Stimulated activated CD8-positive, alpha-beta memory T cell treated with anti-CD3 and anti-CD28 coated beads, Interleukin-4, amount 100 ng/mL, for 48 hours (primary cell): ENCODE measurements at regions not wholly inside any gene's neighbourhood (a gene's known extent, or its start where the extent isn't known, plus 50 kb on each side); places are given as distances from the start of the nearest gene placed in this dataset.
A peak's percentile ranks its signal among the peaks of the same experiment; 100 is the strongest.
"Not testable (repeated sequence)": the region's sequence is repeated elsewhere in the genome, so short reads cannot be mapped to it uniquely, and the experiment has no call there.

Experiments used
- DNase-seq: peaks from one replicate; pipeline ENCODE4 v3.0.0-alpha.2; 2020

DNA sequence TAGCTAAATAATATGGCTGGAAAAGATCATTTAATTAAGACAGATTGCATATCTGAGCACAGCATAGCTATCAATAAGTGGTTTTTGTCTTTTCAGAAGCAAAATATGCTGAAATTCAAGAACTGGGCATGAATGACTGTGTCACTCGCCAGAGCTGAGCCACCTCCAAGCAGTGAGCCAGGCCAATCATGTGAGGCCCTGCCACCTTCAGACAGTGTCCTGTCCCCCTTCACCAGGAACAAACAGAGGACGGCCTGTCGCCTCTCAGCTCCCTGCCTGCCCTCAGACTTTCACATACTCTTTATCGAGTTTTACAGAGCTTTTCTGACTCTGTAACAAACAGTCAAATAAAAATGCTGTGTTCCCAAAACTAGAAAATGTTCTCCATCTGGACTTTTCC lies 171.0 kb upstream of the TSC22D1 start:
- DNase-seq = no peak

DNA sequence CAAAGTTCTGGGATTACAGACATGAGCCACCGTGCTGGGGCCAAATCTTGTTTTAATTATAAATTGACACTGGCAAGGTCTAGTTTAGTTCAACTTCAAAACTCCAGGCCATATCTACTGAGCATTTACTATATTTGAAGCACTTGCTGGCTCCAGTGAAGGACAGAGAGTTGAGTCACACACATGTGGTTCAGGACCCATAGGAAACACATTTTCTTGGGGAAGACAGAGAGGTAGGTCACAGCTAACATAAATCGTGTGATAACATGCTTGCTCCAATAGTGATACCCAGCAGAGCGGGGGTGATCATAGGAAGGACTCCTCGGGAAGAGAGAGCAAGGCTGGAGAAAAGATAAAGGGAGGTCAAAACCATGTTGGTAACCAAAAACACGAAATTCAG lies 170.6 kb upstream of the TSC22D1 start:
- no peak for DNase-seq

DNA sequence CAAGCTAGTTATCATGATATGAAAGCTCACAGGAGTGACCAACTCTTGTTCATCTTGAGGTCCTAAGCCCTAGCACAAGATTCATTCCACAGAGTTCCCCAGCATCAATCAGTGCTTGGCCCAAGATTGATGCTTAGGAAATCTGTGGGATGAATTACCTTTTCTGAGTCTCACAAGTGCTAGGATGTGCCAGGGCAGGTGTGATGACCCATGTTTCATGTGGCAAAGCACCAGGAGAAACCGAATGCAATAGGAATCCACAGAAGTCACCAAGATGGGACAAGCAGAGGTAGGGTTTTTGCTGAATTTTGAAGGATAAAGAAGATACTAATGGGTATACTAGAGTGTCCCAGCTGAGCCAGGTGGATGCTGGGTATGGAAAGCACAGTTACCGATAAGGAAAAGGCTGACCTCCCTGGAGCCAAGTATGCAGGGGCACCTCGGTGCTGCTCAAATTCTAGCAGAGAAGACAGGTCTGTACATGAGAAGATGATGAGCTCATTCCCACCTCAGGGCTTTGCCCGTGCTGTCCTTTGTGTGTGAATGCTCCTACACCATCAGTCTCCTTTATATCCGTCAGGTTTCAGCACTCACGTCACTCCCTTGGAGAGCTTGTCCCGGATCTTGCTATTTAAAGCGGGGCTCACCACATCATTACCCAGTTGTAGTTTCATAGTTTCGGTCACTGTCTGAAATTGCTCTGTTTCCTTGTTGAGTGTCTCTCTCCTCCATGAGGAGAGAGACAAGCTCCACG lies 168.9 kb upstream of the TSC22D1 start:
- no peak for DNase-seq

DNA sequence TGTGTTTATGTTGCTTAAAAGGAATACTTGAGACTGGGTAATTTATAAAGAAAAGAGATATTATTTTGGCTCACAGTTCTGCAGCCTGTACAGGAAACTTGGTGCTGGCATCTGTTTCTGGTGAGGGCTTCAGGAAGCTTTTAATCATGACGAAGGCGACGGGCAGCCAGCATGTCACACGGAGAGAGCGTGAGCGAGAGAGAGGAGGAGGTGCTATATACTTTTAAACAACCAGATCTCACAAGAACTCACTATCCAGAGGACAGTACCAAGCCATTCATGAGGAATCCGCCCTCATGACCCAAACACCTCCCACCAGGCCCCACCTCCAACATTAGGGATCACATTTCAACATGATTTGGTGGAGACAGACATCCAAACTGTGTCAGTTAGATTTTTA lies 163.4 kb upstream of the TSC22D1 start:
- DNase-seq = no peak

DNA sequence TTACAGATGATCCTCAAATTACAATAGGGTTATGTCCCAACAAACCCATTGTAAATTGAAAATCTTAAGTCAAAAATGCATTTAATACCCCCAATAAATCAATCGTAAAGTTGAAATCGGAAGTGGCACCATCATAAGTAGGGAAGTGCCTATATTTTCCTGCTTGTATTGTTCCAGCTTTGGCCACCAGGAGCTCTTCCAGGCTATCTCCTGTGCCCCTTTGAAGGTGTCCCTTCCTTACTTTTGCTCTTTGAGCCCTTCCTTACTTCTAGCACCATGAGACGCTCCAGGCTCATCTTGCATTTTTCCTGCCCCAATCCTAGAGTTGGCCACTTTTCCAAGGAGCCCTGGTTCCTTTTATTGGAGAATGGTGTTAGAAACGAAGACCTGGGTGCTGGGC lies 163.0 kb upstream of the TSC22D1 start:
- no peak for DNase-seq

DNA sequence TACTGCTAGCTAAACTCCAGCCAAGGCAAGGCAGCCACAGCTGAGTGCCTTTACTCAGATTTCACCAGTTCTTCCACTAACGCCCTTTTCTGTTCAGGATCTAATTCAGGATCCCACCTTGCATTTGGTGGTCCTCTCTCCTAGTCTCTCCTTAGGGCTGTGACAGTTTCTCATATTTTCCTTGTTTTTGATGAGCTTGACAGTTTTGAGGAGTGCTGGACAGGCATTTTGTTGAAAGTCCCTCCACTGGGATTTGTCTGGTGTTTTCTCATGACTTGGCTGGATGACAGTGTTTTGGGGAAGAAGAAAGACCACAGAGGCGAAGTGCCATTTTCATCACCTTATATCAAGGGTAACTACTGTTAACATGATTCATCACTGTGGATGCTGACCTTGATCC lies 162.3 kb upstream of the TSC22D1 start:
- no peak for DNase-seq

DNA sequence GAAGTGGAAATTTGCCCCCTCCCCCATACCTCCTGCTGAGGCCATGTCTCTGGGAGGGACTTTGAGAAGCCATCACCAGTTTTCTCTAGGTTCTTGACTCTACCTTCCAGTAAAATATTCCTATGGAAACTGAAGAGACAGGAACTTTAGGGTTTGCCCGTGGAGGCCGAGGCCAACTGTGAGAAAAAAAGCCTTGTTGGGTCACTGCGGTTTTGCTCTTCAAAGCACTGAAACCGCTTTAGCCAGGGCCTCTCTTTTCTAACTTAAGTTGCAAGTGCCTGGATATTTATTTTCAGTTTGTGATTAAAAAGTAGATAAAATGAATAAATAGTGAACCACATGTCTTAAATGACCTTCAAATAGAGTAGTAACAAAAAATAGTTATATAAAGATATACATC lies 159.7 kb upstream of the TSC22D1 start:
- no peak for DNase-seq

DNA sequence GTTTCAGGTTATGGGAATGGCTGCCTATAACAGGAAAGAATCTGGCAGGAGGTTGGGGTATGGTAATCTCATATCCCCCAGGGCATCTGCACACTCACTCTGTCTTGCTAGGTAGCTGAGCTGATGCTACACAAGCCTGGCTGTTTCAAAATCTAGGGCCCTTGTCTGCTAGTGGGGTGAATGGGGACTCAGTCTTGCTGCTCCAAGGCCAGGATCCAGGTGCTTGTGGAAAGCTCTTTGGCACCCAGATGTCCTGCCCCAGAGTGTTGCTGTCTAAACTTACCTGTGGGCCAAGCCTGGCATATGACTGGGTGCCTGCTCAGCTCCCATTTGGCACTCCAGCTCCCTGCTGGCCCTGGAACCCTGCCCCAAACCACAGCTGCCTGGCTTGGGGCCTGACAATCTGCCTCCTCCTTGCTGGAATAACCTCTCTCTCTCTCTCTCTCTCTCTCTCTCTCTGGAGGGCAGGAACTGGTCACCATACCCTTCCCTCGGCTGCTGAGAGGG lies 158.1 kb upstream of the TSC22D1 start:
- no peak for DNase-seq

DNA sequence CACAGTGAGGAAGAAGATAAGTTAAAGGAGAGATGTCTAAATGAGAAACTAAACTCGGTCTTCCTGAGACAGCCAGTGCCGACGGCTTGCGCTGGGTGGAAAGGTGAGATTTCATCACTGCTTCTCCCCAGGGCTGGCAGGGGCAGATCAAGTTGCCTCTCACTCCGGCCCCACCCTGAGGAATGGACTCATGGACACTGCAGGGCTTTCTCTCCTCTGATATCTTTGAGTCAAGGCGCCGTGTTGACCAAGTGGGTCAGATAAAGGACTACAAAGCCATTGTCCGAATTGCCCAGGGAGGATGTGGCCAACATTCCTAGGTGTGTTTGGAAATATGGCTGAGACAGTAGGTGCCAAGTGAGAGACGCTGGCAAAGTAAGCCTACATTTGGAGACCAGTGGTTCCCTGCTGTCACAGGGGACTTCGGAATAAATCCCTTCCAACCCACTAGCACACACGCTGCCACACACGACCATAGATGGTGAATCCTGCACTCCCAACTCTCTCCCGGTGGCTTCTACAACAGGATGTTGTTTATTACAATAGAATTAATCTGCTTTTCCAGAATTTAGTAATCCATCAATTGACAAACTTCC lies 156.5 kb upstream of the TSC22D1 start:
- DNase-seq = no peak

DNA sequence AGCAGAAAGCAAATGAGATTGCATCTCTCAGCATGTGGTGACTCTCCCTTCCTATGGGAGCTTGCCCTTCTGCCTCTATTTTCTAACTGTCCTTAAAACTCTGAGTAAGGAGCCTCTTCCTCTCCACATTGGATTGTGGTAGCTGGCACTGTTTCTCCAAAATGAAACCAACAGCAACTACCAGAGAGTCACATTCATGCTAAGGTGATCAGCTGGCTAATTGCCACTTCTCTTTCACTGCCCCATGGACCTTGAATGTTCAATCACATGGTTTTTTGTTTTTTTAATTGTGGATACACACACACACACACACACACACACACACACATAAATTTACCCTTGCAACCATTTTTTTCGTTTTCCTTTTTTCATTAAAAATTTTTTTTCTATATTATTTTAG lies 154.7 kb upstream of the TSC22D1 start:
- no peak for DNase-seq

DNA sequence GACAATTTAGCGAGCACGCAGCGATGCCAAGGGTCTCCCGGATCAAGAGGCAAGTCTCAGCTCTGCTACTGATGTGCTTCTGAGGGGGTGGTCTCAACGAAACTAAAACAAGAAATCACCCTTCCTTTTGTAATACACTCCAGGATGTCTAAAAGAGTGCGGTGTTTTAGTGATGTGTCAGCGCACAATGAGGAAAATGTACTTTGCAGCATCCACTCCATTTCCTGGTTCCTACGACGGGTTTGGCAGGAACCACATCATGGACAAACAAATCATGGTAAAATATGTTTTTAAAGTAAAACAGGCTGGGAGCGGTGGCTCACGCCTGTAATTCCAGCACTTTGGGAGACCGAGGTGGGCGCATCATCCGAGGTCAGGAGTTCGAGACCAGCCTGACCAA lies 154.0 kb upstream of the TSC22D1 start:
- no peak for DNase-seq

DNA sequence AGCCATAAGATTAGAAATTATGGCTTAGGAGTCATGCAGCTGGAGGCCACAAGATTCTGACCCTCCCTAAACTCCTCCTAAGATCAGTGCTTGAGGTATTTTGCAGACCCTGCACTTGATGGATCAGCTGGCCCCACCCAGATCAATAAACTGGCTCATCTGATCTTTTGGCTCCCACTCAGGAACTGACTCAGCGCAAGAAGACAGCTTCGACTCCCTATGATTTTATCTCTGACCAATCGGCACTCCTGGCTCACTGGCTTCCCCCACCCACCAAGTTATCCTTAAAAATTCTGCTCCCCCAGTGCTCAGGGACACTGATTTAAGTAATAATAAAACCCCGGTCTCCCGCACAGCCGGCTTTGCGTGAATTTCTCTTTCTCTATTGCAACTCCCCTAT lies 151.5 kb upstream of the TSC22D1 start:
- not testable (repeated sequence) for DNase-seq

DNA sequence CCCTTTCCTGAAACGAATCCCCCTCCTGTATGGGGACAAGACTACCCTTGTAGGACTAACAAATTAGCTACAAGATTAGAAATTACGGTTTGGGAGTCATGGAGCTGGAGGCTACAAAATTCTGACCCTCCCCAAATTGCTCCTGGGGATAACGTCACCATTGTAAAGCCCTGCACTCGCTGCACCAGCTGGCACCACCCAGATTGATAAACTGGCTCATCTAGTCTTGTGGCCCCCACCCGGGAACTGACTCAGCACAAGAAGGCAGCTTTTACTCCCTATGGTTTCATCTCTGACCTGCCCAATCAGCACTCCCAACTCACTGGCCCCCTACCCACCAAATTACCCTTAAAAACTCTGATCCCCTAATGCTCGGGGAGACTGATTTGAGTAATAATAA lies 150.6 kb upstream of the TSC22D1 start:
- DNase-seq = no peak

DNA sequence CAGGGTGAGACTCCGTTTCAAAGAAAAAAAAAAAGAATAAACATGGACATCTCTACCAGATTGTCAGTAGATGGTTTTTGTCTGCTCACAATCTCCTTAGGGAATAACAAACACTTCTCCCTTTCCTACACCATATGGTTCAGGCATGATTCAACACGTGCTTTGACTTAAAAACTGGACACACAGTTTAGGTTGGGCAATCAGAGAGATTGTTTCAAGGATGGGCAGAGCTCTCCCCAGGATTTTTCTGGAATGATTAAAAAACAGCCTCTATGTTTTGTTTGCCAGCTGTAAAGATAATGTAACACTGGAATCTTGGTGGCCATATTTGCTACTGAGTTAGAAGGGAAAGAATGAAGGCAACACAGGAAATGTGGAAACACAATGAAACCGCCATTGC lies 150.1 kb upstream of the TSC22D1 start:
- no peak for DNase-seq

DNA sequence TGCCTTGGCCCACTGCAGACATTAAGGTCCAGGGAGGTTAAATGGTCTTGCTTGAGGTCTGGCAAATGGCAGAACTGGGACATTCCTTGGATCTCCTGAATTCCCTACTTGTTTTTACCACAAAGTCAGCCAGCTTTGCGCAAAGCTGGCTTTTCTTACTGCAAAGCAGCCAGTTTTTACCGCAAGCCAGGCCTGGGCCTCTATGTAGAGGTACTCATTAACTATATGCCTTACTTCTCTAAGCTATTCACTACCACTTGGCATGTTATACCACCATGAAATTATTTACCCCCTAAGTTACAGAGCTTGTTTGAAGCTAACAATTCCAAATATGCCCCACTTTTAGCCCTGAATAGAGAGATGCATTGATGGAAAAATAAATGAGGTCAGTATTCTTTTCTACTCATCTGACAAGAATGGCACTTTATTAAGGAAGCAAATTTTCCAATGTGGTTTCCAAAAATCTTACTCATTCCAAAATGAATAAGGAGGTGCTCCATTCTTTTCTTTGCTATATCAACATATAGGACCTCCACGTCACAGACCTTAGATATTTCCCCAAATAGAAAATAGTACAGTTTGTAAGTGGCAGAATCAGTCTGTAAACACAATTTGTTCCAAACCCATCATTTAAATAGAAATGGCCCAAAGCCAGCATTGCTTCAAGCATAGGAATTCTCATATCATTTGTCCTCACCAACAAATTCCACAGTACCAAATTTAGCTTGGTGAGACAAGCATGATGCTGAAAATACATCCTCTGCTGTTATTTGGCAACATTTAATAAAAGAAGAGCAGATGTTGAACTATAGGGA lies 143.9 kb upstream of the TSC22D1 start:
- no peak for DNase-seq

DNA sequence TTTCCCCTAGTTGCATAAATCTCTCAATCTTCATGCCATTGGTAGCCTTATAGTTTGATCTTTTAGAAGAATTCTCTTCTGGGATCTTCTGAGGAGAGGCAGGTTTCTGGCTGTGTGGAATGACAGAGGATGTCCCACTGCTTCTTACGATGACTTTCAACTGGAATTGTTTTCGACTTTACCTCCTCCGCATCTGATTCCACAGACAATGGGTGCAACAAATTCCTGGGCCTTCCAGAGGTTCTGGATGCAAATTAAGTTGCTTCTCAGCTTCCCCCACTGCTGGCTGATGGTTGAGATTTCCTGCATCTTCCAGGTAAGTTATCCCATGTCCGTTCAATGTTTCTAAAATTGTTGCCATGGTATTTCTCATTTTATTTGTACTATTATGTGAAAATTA lies 142.3 kb upstream of the TSC22D1 start:
- no peak for DNase-seq

DNA sequence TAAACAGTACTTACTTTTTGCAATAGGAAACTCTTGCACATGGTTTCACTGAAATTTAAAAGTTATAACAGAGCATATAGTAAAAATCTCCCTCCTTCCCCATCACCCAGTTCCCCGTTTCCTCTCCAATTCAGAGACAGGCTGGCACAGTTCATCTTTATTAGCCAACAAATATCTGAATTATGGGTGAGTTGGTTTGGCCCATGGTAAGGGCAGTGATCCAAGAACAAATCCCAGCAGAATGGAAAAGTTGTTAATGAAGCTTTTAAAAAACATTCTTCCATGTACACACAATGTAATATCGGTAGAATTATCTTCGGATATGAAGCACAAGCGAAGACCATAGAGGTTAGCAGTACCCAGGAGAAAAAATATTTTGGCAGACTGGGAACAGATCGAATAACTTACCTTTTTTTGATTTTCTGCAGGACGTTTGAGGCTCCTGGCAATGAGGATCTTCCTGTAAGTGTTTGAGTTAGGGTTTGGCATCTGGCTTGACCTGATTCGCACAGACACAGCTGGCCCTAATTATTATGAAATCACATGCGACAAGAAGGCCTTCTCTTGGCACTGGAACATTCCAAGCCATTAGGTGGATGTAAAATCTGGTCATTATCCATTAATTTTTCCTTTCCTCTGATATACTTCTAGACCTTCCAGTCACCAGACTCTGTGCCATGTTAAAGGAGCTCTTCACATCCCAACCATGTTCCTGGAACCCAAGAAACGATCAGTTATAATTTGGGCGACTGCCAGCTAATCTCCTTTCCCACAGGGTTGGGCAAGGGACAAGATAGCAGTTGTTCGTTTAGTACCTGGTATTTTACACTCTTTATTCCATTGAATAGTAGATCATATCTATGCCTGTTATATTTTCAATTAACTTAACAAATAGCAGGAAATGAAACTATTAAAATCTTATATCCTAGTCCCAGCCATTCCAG lies 139.4 kb upstream of the TSC22D1 start:
- DNase-seq = no peak

DNA sequence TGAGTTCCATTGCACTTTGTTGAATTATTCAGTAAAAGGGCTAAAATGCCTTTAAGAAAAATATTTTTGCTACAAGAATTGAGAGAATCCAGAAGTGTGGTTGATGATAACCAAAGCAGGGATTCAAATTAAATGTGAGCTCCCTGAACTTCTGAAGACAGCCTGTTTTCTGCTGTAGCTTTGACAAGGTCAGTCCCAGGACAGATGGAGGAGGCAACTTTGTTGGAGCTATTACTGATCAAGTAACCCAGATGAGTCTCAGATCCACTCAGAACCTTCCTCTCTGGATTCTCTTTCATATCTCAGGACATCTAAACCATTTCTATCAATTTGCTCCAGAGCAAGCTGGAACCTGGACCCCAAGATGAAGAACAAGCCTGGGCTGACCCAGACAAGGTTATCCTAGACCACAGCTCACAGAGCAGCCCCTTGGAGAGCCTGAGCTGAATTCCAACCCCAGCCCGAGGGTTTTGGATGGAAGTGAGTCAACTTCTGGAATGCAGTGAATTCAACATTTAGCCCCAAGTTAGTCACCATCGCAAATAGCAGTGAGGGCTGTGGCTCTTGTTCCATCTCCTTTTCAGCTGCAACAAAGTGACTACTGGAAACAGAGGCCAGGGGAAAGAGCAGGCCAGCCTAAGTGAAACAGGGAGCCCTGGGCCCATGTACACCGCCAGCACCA lies 137.8 kb upstream of the TSC22D1 start:
- DNase-seq = no peak

DNA sequence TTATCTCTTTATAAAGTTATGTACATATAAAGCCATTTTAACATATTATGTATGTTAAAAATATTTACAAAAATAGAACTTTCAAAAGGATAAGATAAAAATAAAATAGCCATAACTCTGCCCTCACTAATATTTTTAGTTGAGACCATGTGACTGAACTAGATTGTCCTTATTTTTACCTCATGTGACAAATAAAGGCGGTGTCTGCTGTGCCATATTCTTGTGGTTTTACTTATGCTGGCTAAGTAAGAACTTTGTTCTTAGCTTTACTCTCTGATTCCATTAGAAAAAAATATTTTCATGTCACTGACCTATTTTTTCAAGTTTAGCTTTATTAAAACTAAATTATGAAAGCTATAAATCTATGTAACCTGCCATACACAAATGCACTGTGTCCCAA lies 135.6 kb upstream of the TSC22D1 start:
- DNase-seq = no peak

DNA sequence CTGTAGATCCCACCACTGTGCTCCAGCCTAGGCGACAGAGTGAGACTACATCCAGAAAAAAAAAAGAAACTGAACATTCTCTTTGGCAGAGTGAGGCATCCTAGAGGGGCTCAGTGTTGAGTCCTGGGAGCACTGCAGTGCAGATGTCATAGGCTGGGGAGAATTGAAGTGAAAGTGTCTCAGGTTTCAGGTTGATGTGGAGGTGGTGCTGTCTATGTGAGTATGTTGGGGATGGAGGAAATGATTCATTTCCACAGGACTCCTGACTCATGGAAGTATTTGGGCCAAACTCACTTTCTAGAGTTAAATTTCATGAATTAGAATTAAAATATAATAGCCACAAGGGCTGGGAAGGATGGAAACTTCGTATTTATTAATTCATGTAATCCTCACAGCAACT lies 134.4 kb upstream of the TSC22D1 start:
- DNase-seq = peak; percentile 46

DNA sequence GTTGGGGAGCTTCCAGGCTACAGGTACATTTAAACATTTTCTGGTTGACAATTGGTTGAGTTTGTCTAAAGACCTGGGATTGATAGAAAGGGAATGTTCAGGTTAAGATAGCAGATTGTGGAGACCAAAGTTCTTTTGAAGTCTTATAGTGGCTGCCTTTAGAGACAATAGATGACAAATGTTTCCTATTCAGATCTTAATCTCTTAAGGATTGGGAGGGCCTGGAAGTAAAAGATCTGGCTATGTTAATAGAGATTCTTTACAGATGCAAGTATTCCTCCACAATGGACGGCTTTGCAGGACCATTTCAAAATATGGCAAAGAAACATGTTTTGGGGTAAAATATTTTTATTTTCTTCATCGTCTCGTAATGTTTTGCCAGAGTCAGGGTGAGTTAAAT lies 128.7 kb upstream of the TSC22D1 start:
- not testable (repeated sequence) for DNase-seq

DNA sequence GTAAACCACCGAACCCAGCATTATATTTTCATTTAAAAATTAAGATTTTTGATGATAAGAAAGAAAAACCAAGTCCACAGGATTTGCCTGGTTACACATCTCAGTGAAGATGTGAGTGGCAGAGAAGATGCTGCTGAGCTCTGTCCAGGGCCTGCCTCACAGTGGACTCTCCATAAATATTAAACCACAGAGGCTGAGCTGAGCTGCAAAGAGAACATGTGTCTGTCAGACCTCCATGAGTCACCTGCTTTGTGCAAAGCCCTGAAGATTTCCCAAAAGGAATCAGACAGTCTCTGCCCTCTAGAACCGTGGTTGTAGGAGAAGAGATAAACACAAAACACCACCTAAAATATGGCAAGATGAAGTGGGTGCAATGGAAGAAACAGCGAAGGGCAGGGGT lies 127.2 kb upstream of the TSC22D1 start:
- no peak for DNase-seq
